HCT116 (cell line): ENCODE measurements at regions not wholly inside any gene's neighbourhood (a gene's known extent, or its start where the extent isn't known, plus 50 kb on each side); places are given as distances from the start of the nearest gene placed in this dataset.

ENCODE experiments used
- ATAC-seq: fragments of 200-7000 bp; cut with Tn5 transposase; 2 replicates; pipeline ENCODE4 v1.9.1; 2020; ENCODE audit warnings: mild to moderate bottlenecking, moderate library complexity
- BruUV-seq: library from RNA; stranded (reverse); fragments of 400-500 nt; replicated peaks from 2 replicates; lab custom pipeline; 2021; lab: Mats Ljungman, UMichigan
- CTCF ChIA-PET: fragments of 300-600 bp; sonication (Branson Sonifier 250); formaldehyde crosslinking; loops from one replicate; lab custom pipeline; 2021; ENCODE audit warnings: antibody characterized with exemption; lab: Charles Lee
- POLR2A ChIA-PET: fragments of 300-600, 350-600 bp; sonication (Branson Sonifier 250); formaldehyde crosslinking; loops from one replicate; lab custom pipeline; 2021; ENCODE audit warnings: antibody characterized with exemption; lab: Charles Lee
- RAD21 ChIA-PET, 2 experiments: fragments of 300-600 bp; sonication (Branson Sonifier 250); formaldehyde crosslinking; loops; one replicate each; lab custom pipeline; 2023; ENCODE audit warnings: low total read pairs in 2 of 2; ENCODE audit not compliant: uncharacterized antibody in 2 of 2, unreplicated experiment in 2 of 2, low non-redundant PET in 1 of 2; lab: Charles Lee
- DNase-seq: peaks from one replicate; pipeline ENCODE4 v3.0.0-alpha.2; 2010; ENCODE audit warnings: low read depth, low spot score
- H2AFZ ChIP-seq: fragments of 200-600 bp; shearing (Covaris generic), sonication (generic); 2 replicates; pipeline ENCODE4 v1.6.1; 2017; ENCODE audit warnings: low read depth, mixed run types, mixed read lengths, antibody characterized with exemption, low read length; ENCODE audit not compliant: poor library complexity, severe bottlenecking
- H3K27ac ChIP-seq: 2 replicates; pipeline ENCODE4 v1.5.1; 2012; ENCODE audit warnings: low read depth, low read length
- H3K27me3 ChIP-seq: fragments of 200-600 bp; sonication (generic); 2 replicates; pipeline ENCODE4 v1.6.1; 2016; ENCODE audit warnings: mixed run types, low read length, mixed read lengths; ENCODE audit not compliant: insufficient read depth
- H3K36me3 ChIP-seq, 2 experiments: fragments of 200-500 bp in 1 of 2; fragments of 200-600 bp in 1 of 2; sonication (Bioruptor generic) in 1 of 2; sonication (generic) in 1 of 2; 2 replicates each; pipeline versions ENCODE4 v1.5.1 to v1.6.1; 2014 to 2016; ENCODE audit warnings: low read length in 2 of 2, inconsistent platforms in 1 of 2, mixed read lengths in 1 of 2, mixed run types in 1 of 2; ENCODE audit not compliant: insufficient read depth in 2 of 2, control insufficient read depth in 1 of 2
- H3K4me1 ChIP-seq, 2 experiments: fragments of 200-600 bp in 1 of 2; sonication (generic) in 1 of 2; 2 replicates each; pipeline versions ENCODE4 v1.5.1 to v1.6.1; 2012 to 2017; ENCODE audit warnings: low read length in 2 of 2, inconsistent platforms in 1 of 2, mild to moderate bottlenecking in 1 of 2, mixed read lengths in 1 of 2, mixed run types in 1 of 2, moderate library complexity in 1 of 2; ENCODE audit not compliant: insufficient read depth in 2 of 2, control insufficient read depth in 1 of 2
- H3K4me2 ChIP-seq: fragments of 200-600 bp; sonication (generic); 2 replicates; pipeline ENCODE4 v1.6.1; 2017; ENCODE audit warnings: mixed run types, low read length, mixed read lengths
- H3K4me3 ChIP-seq, 2 experiments: fragments of 200-600 bp in 1 of 2; sonication (generic) in 1 of 2; replicated peaks in 1 of 2; 2 replicates each; pipeline ENCODE4 v1.5.1; 2011 to 2016; ENCODE audit warnings: low read length in 2 of 2, control low read depth in 1 of 2, low read depth in 1 of 2, mild to moderate bottlenecking in 1 of 2, mixed read lengths in 1 of 2, mixed run types in 1 of 2
- H3K79me2 ChIP-seq: fragments of 200-600 bp; sonication (generic); 2 replicates; pipeline ENCODE4 v1.6.1; 2017; ENCODE audit warnings: mild to moderate bottlenecking, mixed run types, low read length, moderate library complexity, mixed read lengths; ENCODE audit not compliant: insufficient read depth
- H3K9ac ChIP-seq: fragments of 200-600 bp; sonication (generic); 2 replicates; pipeline ENCODE4 v1.6.1; 2016; ENCODE audit warnings: low read length, mixed read lengths
- H3K9me2 ChIP-seq: fragments of 200-600 bp; sonication (generic), shearing (Covaris generic); 2 replicates; pipeline ENCODE4 v1.6.1; 2017; ENCODE audit warnings: mixed run types, mild to moderate bottlenecking, moderate library complexity; ENCODE audit not compliant: insufficient read depth
- H3K9me3 ChIP-seq, 2 experiments: fragments of 200-500 bp in 1 of 2; fragments of 200-600 bp in 1 of 2; sonication (Bioruptor generic) in 1 of 2; sonication (generic) in 1 of 2; 2 replicates each; pipeline ENCODE4 v1.6.1; 2014 to 2017; ENCODE audit warnings: low read length in 2 of 2, mixed read lengths in 2 of 2, inconsistent platforms in 1 of 2, low read depth in 1 of 2, mild to moderate bottlenecking in 1 of 2, mixed run types in 1 of 2, moderate library complexity in 1 of 2; ENCODE audit not compliant: control insufficient read depth in 1 of 2, insufficient read depth in 1 of 2
- H4K20me1 ChIP-seq: fragments of 200-600 bp; sonication (generic), shearing (Covaris generic); 2 replicates; pipeline ENCODE4 v1.6.1; 2017; ENCODE audit warnings: mixed run types, mild to moderate bottlenecking, moderate library complexity; ENCODE audit not compliant: insufficient read depth
- CBX3 ChIP-seq: IDR thresholded peaks from 2 replicates; pipeline ENCODE4 v1.6.1; 2012; ENCODE audit warnings: low read depth
- FOSL1 ChIP-seq: IDR thresholded peaks from 2 replicates; pipeline ENCODE4 v1.6.1; 2012; ENCODE audit warnings: low read depth
- JUND ChIP-seq: IDR thresholded peaks from 2 replicates; pipeline ENCODE4 v1.6.1; 2012
- SIN3A ChIP-seq: IDR thresholded peaks from 2 replicates; pipeline ENCODE4 v1.6.1; 2012; ENCODE audit warnings: low read depth
- SP1 ChIP-seq: IDR thresholded peaks from 2 replicates; pipeline ENCODE4 v1.6.1; 2012; ENCODE audit warnings: low read depth
- TCF7L2 ChIP-seq: IDR thresholded peaks from 2 replicates; pipeline ENCODE4 v1.7.0; 2011; ENCODE audit warnings: borderline replicate concordance, inconsistent platforms; ENCODE audit not compliant: insufficient read depth, insufficient read length; ENCODE audit errors: extremely low read depth
- ZFX ChIP-seq: fragments of 450-650 bp; IDR thresholded peaks from 2 replicates; pipeline ENCODE4 v1.6.1; 2017
- intact Hi-C: fragments of 100-400 bp; cut with micrococcal nuclease; formaldehyde crosslinking; loops from 2 replicates; pipeline ENCODE4 v1.10.0; 2022
- TF ChIP-seq, protein P1 (sequence below): IDR thresholded peaks from 2 replicates; pipeline ENCODE4 v1.6.1; 2011; ENCODE audit warnings: mild to moderate bottlenecking, low read length, moderate library complexity; ENCODE audit not compliant: insufficient replicate concordance; ENCODE audit errors: extremely low read depth
- TF ChIP-seq, protein P2 (sequence below): IDR thresholded peaks from 2 replicates; pipeline ENCODE4 v1.6.1; 2012

DNA sequence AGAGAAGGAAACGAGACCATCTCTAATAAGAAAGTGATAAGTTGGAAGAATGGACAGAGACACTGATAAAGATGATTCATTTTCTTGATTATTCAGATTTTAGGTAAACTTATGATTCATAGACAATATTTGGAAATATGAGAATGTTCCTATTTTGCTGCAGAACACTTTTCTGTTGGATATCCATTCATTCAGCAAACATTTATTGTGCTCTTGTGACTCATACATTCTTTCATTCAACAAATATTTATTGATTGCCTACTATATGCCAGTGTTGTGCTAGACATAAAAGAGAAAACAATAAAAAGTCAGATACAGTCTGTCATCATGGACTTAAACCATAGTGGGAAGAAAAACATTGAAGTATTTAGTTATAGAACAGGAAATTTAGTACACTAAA lies 1232.0 kb downstream of the STIM2 start:
- intact Hi-C loops: no loop called here
- TF ChIP-seq JUND: peak; percentile 69
- TF ChIP-seq SIN3A: 0 out of 2 replicates have a peak, but pooled peaks have one; percentile 37
- no peak for TF ChIP-seq ZFX
- TF ChIP-seq FOSL1: peak; percentile 81
- TF ChIP-seq SP1: peak; percentile 52
- 0 out of 2 replicates have a peak, but pooled peaks have one; percentile 16 for TF ChIP-seq CBX3
- TF ChIP-seq, protein P1, sequence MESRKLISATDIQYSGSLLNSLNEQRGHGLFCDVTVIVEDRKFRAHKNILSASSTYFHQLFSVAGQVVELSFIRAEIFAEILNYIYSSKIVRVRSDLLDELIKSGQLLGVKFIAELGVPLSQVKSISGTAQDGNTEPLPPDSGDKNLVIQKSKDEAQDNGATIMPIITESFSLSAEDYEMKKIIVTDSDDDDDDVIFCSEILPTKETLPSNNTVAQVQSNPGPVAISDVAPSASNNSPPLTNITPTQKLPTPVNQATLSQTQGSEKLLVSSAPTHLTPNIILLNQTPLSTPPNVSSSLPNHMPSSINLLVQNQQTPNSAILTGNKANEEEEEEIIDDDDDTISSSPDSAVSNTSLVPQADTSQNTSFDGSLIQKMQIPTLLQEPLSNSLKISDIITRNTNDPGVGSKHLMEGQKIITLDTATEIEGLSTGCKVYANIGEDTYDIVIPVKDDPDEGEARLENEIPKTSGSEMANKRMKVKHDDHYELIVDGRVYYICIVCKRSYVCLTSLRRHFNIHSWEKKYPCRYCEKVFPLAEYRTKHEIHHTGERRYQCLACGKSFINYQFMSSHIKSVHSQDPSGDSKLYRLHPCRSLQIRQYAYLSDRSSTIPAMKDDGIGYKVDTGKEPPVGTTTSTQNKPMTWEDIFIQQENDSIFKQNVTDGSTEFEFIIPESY: no peak
- TF ChIP-seq, all 23 proteins: peak for 5
- ChIA-PET CTCF (no interaction called here), RAD21 (no interaction called here), POLR2A (no interaction called here)
- 0 out of 2 replicates have a peak, but pooled peaks cover 3% of the 10 kb centered on the region for H3K9me2 ChIP-seq
- H4K20me1 ChIP-seq: no peaks in the 10 kb centered on the region
- H3K79me2 ChIP-seq: no peaks in the 10 kb centered on the region
- DNase-seq (peak; percentile 22), ATAC-seq (peak; percentile 72)
- no peak overlapping the region for H3K27ac ChIP-seq
- H2AFZ ChIP-seq: no peak overlapping the region
- H3K9ac ChIP-seq: no peak overlapping the region
- no peaks in the 10 kb centered on the region for H3K27me3 ChIP-seq
- H3K4me2 ChIP-seq: peak overlapping the region; percentile 50
- no peak overlapping the region for H3K4me3 ChIP-seq
- H3K4me1 ChIP-seq: peaks cover 12 to 14% of the 10 kb centered on the region in 2 experiments; a peak in 3 of 4 replicates
- no peaks in the 10 kb centered on the region for H3K36me3 ChIP-seq
- no TSS peak for BruUV-seq
- H3K9me3 ChIP-seq: no peaks in the 10 kb centered on the region

DNA sequence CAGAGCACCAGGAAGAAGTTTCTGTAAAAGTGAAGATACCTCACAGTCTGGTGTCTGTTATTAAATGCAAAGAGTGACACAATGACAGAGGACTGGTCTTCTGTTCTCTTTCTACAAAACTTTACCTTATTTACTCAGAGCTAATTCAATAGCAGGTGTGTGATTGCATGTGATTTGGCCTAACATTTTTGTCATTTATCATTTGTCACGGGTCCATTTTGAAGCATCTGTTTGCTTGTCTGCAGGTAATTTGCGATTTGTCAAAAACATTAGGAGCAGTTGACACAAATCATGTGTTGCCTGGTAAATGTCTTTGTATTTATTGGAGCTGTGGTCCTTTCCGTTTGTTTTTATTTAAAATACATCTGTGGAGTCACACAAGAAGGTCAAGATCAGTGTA lies 1232.4 kb downstream of the STIM2 start:
- H3K27me3 ChIP-seq: no peaks in the 10 kb centered on the region
- no peak for ATAC-seq
- no peak for DNase-seq
- no peak overlapping the region for H3K27ac ChIP-seq
- RAD21 ChIA-PET: no interaction called here
- POLR2A ChIA-PET: no interaction called here
- H3K9me2 ChIP-seq: 0 out of 2 replicates have a peak, but pooled peaks cover 3% of the 10 kb centered on the region
- H3K9ac ChIP-seq: no peak overlapping the region
- TF ChIP-seq SIN3A (0 out of 2 replicates have a peak, but pooled peaks have one; percentile 7), TCF7L2 (no peak)
- TF ChIP-seq, protein P2, sequence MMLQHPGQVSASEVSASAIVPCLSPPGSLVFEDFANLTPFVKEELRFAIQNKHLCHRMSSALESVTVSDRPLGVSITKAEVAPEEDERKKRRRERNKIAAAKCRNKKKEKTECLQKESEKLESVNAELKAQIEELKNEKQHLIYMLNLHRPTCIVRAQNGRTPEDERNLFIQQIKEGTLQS: no peak
- TF ChIP-seq, all 23 proteins: peak for 1
- CTCF ChIA-PET: no interaction called here
- no peaks in the 10 kb centered on the region for H3K36me3 ChIP-seq
- H2AFZ ChIP-seq: no peak overlapping the region
- BruUV-seq: no TSS peak
- H3K9me3 ChIP-seq: no peaks in the 10 kb centered on the region
- H3K4me1 ChIP-seq: peaks cover 12 to 14% of the 10 kb centered on the region in 2 experiments; a peak in 3 of 4 replicates
- H3K4me3 ChIP-seq: no peak overlapping the region
- no peaks in the 10 kb centered on the region for H3K79me2 ChIP-seq
- H3K4me2 ChIP-seq: peak overlapping the region; percentile 50
- intact Hi-C loops: no loop called here
- no peaks in the 10 kb centered on the region for H4K20me1 ChIP-seq
